ENCODE measurements at regions not wholly inside any gene's neighbourhood (a gene's known extent, or its start where the extent isn't known, plus 50 kb on each side); places are given as distances from the start of the nearest gene placed in this dataset.

GRCh38 chr6:67190733-67191132 lies 1444.3 kb upstream of the ADGRB3 start:
- intact Hi-C loops (cut with micrococcal nuclease) (no loop called here), dilution Hi-C loops (cut with MboI; ENCODE audit: extremely low pct_ligation_motif_present, low sequenced_read_pairs) (no loop called here)
- Histone ChIP-seq H3K9me3 (replicated peaks; ENCODE audit: control insufficient read depth, insufficient read depth, low read length) (no peaks in the 10 kb centered on the region), H3K27ac (ENCODE audit: insufficient read depth, low read depth, low read length) (no peak overlapping the region), H4K20me1 (replicated peaks; ENCODE audit: control insufficient read depth, extremely low read depth, insufficient read depth, low read length) (no peaks in the 10 kb centered on the region), H3K27me3 (ENCODE audit: control insufficient read depth in 2 of 2, insufficient read depth in 2 of 2, low read length in 2 of 2) (no peaks in the 10 kb centered on the region), H3K4me3 (replicated peaks in 1 of 3; ENCODE audit: insufficient read depth in 1 of 3, low read depth in 1 of 3, low read length in 3 of 3) (no peak overlapping the region), H3K9ac (replicated peaks; ENCODE audit: extremely low read depth, insufficient read depth, low read length) (no peak overlapping the region), H3K4me2 (ENCODE audit: insufficient read depth, low read length) (no peak overlapping the region), H3K36me3 (ENCODE audit: control insufficient read depth in 2 of 2, extremely low read depth in 1 of 2, insufficient read depth in 2 of 2, low read length in 2 of 2) (no peaks in the 10 kb centered on the region), H3K9me1 (replicated peaks; ENCODE audit: control insufficient read depth, extremely low read depth, insufficient read depth, low read length) (no peaks in the 10 kb centered on the region), H2AFZ (ENCODE audit: low read depth, low read length) (no peak overlapping the region), H3K79me2 (ENCODE audit: control insufficient read depth, insufficient read depth, low read length) (no peaks in the 10 kb centered on the region), H3K4me1 (ENCODE audit: control insufficient read depth, extremely low read depth, insufficient read depth, low read length) (no peaks in the 10 kb centered on the region)
- POLR2A ChIA-PET = no interaction called here
- TF ChIP-seq GATA2 (IDR thresholded peaks at IDR 0.05; ENCODE audit: insufficient read depth, insufficient read length, low read depth, low read length) = no peak
- no peak for TF ChIP-seq POLR2A (IDR thresholded peaks at IDR 0.05; ENCODE audit: low read depth, low read length)
- no peak for TF ChIP-seq POLR2AphosphoS5 (IDR thresholded peaks at IDR 0.05; ENCODE audit: insufficient read depth, low read depth, low read length)
- TF ChIP-seq, protein P1, sequence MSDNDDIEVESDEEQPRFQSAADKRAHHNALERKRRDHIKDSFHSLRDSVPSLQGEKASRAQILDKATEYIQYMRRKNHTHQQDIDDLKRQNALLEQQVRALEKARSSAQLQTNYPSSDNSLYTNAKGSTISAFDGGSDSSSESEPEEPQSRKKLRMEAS (IDR thresholded peaks at IDR 0.05; ENCODE audit: insufficient read depth, insufficient read length) = no peak
- TF ChIP-seq EZH2 (IDR thresholded peaks at IDR 0.05; ENCODE audit: borderline replicate concordance, low read depth, low read length, severe bottlenecking) = no peak
- no peak for TF ChIP-seq FOS (IDR thresholded peaks at IDR 0.05; ENCODE audit: borderline replicate concordance, insufficient read depth, low read length)
- TF ChIP-seq JUN (IDR thresholded peaks at IDR 0.05; ENCODE audit: borderline replicate concordance, insufficient read depth, insufficient read length, low read depth) = no peak
- TF ChIP-seq MYC (IDR thresholded peaks at IDR 0.05; ENCODE audit: low read depth, low read length) = no peak
- TF ChIP-seq, protein P2, sequence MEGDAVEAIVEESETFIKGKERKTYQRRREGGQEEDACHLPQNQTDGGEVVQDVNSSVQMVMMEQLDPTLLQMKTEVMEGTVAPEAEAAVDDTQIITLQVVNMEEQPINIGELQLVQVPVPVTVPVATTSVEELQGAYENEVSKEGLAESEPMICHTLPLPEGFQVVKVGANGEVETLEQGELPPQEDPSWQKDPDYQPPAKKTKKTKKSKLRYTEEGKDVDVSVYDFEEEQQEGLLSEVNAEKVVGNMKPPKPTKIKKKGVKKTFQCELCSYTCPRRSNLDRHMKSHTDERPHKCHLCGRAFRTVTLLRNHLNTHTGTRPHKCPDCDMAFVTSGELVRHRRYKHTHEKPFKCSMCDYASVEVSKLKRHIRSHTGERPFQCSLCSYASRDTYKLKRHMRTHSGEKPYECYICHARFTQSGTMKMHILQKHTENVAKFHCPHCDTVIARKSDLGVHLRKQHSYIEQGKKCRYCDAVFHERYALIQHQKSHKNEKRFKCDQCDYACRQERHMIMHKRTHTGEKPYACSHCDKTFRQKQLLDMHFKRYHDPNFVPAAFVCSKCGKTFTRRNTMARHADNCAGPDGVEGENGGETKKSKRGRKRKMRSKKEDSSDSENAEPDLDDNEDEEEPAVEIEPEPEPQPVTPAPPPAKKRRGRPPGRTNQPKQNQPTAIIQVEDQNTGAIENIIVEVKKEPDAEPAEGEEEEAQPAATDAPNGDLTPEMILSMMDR (IDR thresholded peaks at IDR 0.05; ENCODE audit: extremely low read depth in 1 of 2, insufficient read depth in 1 of 2, low read depth in 1 of 2, low read length in 2 of 2) = no peak
- DNase-seq (ENCODE audit: low read depth, low spot score) (no peak), FAIRE-seq (no peak)
- BruUV-seq (replicated peaks) = no TSS peak
- CTCF ChIA-PET = no interaction called here

Data from endothelial cell of umbilical vein (primary cell).